ENCODE measurements at regions not wholly inside any gene's neighbourhood (a gene's known extent, or its start where the extent isn't known, plus 50 kb on each side); places are given as distances from the start of the nearest gene placed in this dataset.

DNA sequence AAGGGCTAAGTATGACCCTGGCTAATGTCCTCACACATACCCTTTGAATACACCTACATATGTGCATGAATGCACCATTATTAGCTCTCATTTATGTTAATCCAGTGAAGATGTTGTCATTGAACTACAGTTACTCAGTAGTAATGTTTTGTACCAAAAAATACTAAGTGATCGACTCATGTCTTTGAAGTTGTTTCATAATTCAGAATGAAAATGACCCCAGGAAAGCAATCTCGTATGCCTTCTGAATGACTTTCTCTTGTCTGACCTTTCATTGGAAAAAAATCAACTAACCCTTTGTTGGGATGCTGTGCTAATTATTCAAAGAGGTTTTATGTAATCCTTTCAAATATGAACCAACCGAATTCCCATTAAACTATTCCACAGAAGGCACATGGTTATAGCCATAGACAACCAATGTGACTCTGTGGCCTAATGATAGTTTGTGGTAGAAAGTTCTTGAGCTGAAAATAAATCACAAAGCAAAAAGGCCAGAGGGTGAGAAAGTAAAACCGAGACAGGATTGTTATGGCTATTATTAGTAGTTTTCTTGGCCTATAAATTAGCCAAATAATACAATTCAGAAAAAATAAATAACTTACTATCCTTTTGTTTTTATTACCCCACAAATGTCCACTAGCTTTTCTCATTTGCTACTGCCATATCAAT lies 86.8 kb upstream of the STARD13 start:
- WGBS (ENCODE audit: extremely low coverage, insufficient read length, low lambda C conversion rate), result no CpG with 5 or more reads among the region's 4 CpGs
- no peak overlapping the region for H3K14ac ChIP-seq (ENCODE audit: insufficient read depth, low read length)
- no peak overlapping the region for H3T11ph ChIP-seq (ENCODE audit: low read length)
- Mint-ChIP-seq H3K4me3 (no peak overlapping the region), H3K27ac (no peak overlapping the region), H3K27me3 (ENCODE audit: low read depth) (no peaks in the 10 kb centered on the region), H3K4me1 (no peaks in the 10 kb centered on the region), H3K36me3 (ENCODE audit: insufficient read depth in 1 of 3, low read depth in 3 of 3) (no peaks in the 10 kb centered on the region), H3K9me3 (no peaks in the 10 kb centered on the region)
- no peak overlapping the region for H2BK15ac ChIP-seq (ENCODE audit: low read depth, low read length)
- H3K9ac ChIP-seq (ENCODE audit: extremely low read depth, insufficient read length, low read length), result no peak overlapping the region
- H2BK20ac ChIP-seq (ENCODE audit: low read depth, low read length, poor library complexity, severe bottlenecking), result no peak overlapping the region
- no peak overlapping the region for H2BK120ac ChIP-seq (ENCODE audit: low read depth, low read length, poor library complexity, severe bottlenecking)
- no peaks in the 10 kb centered on the region for H3K79me1 ChIP-seq (ENCODE audit: insufficient read depth, low read depth, low read length, poor library complexity, severe bottlenecking)
- H4K8ac ChIP-seq (replicated peaks; ENCODE audit: insufficient read length, low read depth, low read length), result no peak overlapping the region
- H4K91ac ChIP-seq (ENCODE audit: insufficient read length, low read depth, low read length), result no peak overlapping the region
- H2AK5ac ChIP-seq (ENCODE audit: insufficient read length, low read length), result no peak overlapping the region
- H3K79me2 ChIP-seq (ENCODE audit: insufficient read depth, low read length), result no peaks in the 10 kb centered on the region
- TF ChIP-seq, protein P1, sequence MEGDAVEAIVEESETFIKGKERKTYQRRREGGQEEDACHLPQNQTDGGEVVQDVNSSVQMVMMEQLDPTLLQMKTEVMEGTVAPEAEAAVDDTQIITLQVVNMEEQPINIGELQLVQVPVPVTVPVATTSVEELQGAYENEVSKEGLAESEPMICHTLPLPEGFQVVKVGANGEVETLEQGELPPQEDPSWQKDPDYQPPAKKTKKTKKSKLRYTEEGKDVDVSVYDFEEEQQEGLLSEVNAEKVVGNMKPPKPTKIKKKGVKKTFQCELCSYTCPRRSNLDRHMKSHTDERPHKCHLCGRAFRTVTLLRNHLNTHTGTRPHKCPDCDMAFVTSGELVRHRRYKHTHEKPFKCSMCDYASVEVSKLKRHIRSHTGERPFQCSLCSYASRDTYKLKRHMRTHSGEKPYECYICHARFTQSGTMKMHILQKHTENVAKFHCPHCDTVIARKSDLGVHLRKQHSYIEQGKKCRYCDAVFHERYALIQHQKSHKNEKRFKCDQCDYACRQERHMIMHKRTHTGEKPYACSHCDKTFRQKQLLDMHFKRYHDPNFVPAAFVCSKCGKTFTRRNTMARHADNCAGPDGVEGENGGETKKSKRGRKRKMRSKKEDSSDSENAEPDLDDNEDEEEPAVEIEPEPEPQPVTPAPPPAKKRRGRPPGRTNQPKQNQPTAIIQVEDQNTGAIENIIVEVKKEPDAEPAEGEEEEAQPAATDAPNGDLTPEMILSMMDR (conservative IDR thresholded peaks at IDR 0.05), result no peak
- H3K4me2 ChIP-seq (ENCODE audit: insufficient read depth, insufficient read length, low read length), result no peak overlapping the region
- H3K27me3 ChIP-seq (ENCODE audit: insufficient read depth, low read length), result no peaks in the 10 kb centered on the region
- no peak overlapping the region for H2BK12ac ChIP-seq (ENCODE audit: insufficient read length, low read depth, low read length)
- H2AFZ ChIP-seq (ENCODE audit: low read length), result no peak overlapping the region
- H3K27ac ChIP-seq (ENCODE audit: insufficient read length, low read depth, low read length), result no peak overlapping the region
- H3K23me2 ChIP-seq (ENCODE audit: insufficient read length, low read depth, low read length, poor library complexity, severe bottlenecking), result no peaks in the 10 kb centered on the region
- H4K20me1 ChIP-seq (ENCODE audit: control insufficient read depth, insufficient read depth, insufficient read length), result no peaks in the 10 kb centered on the region
- no peak overlapping the region for H4K5ac ChIP-seq (ENCODE audit: insufficient read length, low read depth, low read length)
- H3K56ac ChIP-seq (ENCODE audit: insufficient read length, low read depth, low read length), result no peak overlapping the region
- no peak overlapping the region for H3K18ac ChIP-seq (ENCODE audit: insufficient read length, low read depth, low read length)
- H3K4me1 ChIP-seq (ENCODE audit: insufficient read depth, low read length), result no peaks in the 10 kb centered on the region
- no peak overlapping the region for H3K23ac ChIP-seq (ENCODE audit: insufficient read length, low read depth, low read length)
- H3K4ac ChIP-seq (ENCODE audit: low read depth, low read length), result no peak overlapping the region
- no peaks in the 10 kb centered on the region for H3K9me3 ChIP-seq (ENCODE audit: control insufficient read depth, low read depth, low read length)
- DNase-seq, result no peak
- H2BK5ac ChIP-seq (ENCODE audit: insufficient read length, low read length), result no peak overlapping the region
